Keratinocyte (primary cell): ENCODE measurements at regions not wholly inside any gene's neighbourhood (a gene's known extent, or its start where the extent isn't known, plus 50 kb on each side); places are given as distances from the start of the nearest gene placed in this dataset.

Experiments
- CTCF ChIP-seq, 3 experiments: IDR thresholded peaks in 1 of 3; conservative IDR thresholded peaks in 1 of 3; optimal IDR thresholded peaks in 1 of 3; 2 replicates in 2 of 3; 3 replicates in 1 of 3; pipeline versions ENCODE3 to v1.5.1; 2011; ENCODE audit warnings: low read length in 3 of 3, mild to moderate bottlenecking in 3 of 3, moderate library complexity in 2 of 3, control low read depth in 1 of 3, inconsistent platforms in 1 of 3; ENCODE audit not compliant: insufficient read depth in 2 of 3; ENCODE audit errors: extremely low read depth in 1 of 3
- EZH2 ChIP-seq: IDR thresholded peaks from one replicate; pipeline ENCODE4 v1.6.1; 2012; ENCODE audit warnings: inconsistent platforms, mild to moderate bottlenecking, low read length, moderate library complexity

DNA sequence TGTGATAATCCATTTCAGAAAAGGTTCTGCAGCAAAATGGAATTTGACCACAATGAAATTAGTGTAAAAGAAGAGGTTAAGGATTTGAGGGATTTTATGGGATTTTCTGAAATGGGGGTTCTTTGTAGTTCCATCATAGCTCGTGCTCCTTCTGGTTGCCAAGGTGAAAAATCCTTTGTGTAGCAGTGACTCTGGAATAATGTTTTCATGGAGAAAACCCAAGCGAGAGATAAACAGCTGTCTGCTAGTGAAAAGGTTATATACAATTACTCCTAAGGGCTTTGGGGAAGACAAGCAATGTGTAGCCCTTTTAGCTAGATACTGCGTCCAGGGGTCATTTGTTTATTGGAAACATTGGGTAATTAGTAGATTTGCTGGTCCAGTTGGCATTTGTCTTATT lies 453.2 kb upstream of the DEPDC1 start:
- TF ChIP-seq CTCF (optimal IDR thresholded peaks at IDR 0.05 in 1 of 3, IDR thresholded peaks at IDR 0.05 in 1 of 3, conservative IDR thresholded peaks at IDR 0.05 in 1 of 3; ENCODE audit: extremely low read depth in 1 of 3, insufficient read depth in 2 of 3, low read length in 3 of 3) (no peak), EZH2 (no peak)
